WTC11 (cell line): ENCODE measurements at regions not wholly inside any gene's neighbourhood (a gene's known extent, or its start where the extent isn't known, plus 50 kb on each side); places are given as distances from the start of the nearest gene placed in this dataset.

Experiments
- CREB1 ChIP-seq: sonication (generic); formaldehyde crosslinking; IDR thresholded peaks from 2 replicates; pipeline ENCODE4 v1.8.0; 2023; ENCODE audit warnings: mild to moderate bottlenecking, missing genetic modification reagents
- ELF4 ChIP-seq: sonication (generic); formaldehyde crosslinking; IDR thresholded peaks from 2 replicates; pipeline ENCODE4 v1.8.1; 2022; ENCODE audit warnings: low read depth, mild to moderate bottlenecking, moderate library complexity, missing genetic modification reagents
- TCF7 ChIP-seq: sonication (generic); formaldehyde crosslinking; IDR thresholded peaks from 2 replicates; pipeline ENCODE4 v1.8.0; 2022; ENCODE audit warnings: mild to moderate bottlenecking, low read depth, missing genetic modification reagents, moderate library complexity
- TF ChIP-seq, protein P1 (sequence below): fragments of 200-600 bp; IDR thresholded peaks from 2 replicates; pipeline ENCODE4 v1.8.0; 2022; ENCODE audit warnings: antibody characterized with exemption
- TF ChIP-seq, protein P2 (sequence below): sonication (generic); formaldehyde crosslinking; conservative IDR thresholded peaks from 2 replicates; pipeline ENCODE4 v1.8.1; 2022; ENCODE audit warnings: mild to moderate bottlenecking, missing genetic modification reagents
- TF ChIP-seq, protein P3 (sequence below): sonication (generic); formaldehyde crosslinking; IDR thresholded peaks from 2 replicates; pipeline ENCODE4 v1.8.1; 2023; ENCODE audit warnings: mild to moderate bottlenecking, missing genetic modification reagents
- TF ChIP-seq, protein P4 (sequence below): sonication (generic); formaldehyde crosslinking; IDR thresholded peaks from 2 replicates; pipeline ENCODE4 v1.8.1; 2022; ENCODE audit warnings: mild to moderate bottlenecking, missing genetic modification reagents, moderate library complexity, borderline replicate concordance
- TF ChIP-seq, protein P5 (sequence below): fragments of 250-450 bp; sonication (Bioruptor Pico); IDR thresholded peaks from 2 replicates; pipeline ENCODE4 v1.9.0; 2021; ENCODE audit warnings: mild to moderate bottlenecking
- TF ChIP-seq, protein P6 (sequence below): sonication (generic); formaldehyde crosslinking; IDR thresholded peaks from 2 replicates; pipeline ENCODE4 v1.8.1; 2023; ENCODE audit warnings: mild to moderate bottlenecking, missing genetic modification reagents, moderate library complexity

DNA sequence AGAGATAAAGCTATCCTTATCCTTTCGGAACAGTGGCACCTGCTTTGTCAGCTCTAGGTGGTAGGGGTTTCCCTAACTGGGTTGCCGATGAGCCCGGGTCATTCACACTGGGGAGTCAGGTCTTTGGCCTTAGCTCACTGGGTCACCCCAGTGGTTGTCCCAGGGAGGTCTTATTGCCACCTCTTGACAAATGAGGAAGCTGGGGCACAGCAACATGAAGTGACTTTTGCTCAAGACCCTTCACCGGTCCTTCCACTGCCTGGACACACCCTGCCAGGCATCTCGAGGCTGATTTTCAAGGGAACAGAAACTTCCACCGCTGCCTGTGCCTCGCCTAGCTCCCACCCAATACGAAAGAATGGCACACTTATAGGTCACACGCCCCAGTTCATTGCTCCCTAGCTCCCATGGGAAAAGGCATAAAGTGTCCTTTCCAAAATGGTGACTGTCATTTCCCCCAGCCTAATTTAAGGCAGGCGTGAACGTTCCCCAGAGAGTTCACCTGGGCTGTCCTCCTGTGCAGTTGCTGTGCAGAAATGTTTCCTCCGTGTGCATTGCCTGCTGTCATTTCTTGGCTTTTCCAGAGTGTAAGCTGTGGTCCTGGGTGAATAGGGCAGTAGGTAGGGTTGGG, 156.1 kb upstream of the CCND2 start:
- TF ChIP-seq, protein P1, sequence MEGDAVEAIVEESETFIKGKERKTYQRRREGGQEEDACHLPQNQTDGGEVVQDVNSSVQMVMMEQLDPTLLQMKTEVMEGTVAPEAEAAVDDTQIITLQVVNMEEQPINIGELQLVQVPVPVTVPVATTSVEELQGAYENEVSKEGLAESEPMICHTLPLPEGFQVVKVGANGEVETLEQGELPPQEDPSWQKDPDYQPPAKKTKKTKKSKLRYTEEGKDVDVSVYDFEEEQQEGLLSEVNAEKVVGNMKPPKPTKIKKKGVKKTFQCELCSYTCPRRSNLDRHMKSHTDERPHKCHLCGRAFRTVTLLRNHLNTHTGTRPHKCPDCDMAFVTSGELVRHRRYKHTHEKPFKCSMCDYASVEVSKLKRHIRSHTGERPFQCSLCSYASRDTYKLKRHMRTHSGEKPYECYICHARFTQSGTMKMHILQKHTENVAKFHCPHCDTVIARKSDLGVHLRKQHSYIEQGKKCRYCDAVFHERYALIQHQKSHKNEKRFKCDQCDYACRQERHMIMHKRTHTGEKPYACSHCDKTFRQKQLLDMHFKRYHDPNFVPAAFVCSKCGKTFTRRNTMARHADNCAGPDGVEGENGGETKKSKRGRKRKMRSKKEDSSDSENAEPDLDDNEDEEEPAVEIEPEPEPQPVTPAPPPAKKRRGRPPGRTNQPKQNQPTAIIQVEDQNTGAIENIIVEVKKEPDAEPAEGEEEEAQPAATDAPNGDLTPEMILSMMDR, result no peak
- TF ChIP-seq, protein P2, sequence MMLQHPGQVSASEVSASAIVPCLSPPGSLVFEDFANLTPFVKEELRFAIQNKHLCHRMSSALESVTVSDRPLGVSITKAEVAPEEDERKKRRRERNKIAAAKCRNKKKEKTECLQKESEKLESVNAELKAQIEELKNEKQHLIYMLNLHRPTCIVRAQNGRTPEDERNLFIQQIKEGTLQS, result no peak
- TF ChIP-seq, protein P3, sequence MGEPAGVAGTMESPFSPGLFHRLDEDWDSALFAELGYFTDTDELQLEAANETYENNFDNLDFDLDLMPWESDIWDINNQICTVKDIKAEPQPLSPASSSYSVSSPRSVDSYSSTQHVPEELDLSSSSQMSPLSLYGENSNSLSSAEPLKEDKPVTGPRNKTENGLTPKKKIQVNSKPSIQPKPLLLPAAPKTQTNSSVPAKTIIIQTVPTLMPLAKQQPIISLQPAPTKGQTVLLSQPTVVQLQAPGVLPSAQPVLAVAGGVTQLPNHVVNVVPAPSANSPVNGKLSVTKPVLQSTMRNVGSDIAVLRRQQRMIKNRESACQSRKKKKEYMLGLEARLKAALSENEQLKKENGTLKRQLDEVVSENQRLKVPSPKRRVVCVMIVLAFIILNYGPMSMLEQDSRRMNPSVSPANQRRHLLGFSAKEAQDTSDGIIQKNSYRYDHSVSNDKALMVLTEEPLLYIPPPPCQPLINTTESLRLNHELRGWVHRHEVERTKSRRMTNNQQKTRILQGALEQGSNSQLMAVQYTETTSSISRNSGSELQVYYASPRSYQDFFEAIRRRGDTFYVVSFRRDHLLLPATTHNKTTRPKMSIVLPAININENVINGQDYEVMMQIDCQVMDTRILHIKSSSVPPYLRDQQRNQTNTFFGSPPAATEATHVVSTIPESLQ (CRISPR knock-in tag), result no peak
- no peak for TF ChIP-seq ELF4 (CRISPR knock-in tag)
- TF ChIP-seq CREB1, result no peak
- TF ChIP-seq, protein P4, sequence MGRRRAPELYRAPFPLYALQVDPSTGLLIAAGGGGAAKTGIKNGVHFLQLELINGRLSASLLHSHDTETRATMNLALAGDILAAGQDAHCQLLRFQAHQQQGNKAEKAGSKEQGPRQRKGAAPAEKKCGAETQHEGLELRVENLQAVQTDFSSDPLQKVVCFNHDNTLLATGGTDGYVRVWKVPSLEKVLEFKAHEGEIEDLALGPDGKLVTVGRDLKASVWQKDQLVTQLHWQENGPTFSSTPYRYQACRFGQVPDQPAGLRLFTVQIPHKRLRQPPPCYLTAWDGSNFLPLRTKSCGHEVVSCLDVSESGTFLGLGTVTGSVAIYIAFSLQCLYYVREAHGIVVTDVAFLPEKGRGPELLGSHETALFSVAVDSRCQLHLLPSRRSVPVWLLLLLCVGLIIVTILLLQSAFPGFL, result no peak
- TF ChIP-seq, protein P5, sequence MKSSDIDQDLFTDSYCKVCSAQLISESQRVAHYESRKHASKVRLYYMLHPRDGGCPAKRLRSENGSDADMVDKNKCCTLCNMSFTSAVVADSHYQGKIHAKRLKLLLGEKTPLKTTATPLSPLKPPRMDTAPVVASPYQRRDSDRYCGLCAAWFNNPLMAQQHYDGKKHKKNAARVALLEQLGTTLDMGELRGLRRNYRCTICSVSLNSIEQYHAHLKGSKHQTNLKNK, result no peak
- TF ChIP-seq, protein P6, sequence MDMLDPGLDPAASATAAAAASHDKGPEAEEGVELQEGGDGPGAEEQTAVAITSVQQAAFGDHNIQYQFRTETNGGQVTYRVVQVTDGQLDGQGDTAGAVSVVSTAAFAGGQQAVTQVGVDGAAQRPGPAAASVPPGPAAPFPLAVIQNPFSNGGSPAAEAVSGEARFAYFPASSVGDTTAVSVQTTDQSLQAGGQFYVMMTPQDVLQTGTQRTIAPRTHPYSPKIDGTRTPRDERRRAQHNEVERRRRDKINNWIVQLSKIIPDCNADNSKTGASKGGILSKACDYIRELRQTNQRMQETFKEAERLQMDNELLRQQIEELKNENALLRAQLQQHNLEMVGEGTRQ (CRISPR knock-in tag), result no peak
- no peak for TF ChIP-seq TCF7 (CRISPR knock-in tag)
